GM19193 (cell line): ENCODE measurements at regions not wholly inside any gene's neighbourhood (a gene's known extent, or its start where the extent isn't known, plus 50 kb on each side); places are given as distances from the start of the nearest gene placed in this dataset.

ENCODE experiments used
- POLR2A ChIP-seq: IDR thresholded peaks from 4 replicates; pipeline ENCODE4 v1.6.1; 2011; ENCODE audit not compliant: insufficient read depth, insufficient read length; ENCODE audit errors: extremely low read depth

- no peak for TF ChIP-seq POLR2A
Observed at GRCh38 chr19:28045621-28046020, 1167.3 kb downstream of the UQCRFS1 start.

DNA sequence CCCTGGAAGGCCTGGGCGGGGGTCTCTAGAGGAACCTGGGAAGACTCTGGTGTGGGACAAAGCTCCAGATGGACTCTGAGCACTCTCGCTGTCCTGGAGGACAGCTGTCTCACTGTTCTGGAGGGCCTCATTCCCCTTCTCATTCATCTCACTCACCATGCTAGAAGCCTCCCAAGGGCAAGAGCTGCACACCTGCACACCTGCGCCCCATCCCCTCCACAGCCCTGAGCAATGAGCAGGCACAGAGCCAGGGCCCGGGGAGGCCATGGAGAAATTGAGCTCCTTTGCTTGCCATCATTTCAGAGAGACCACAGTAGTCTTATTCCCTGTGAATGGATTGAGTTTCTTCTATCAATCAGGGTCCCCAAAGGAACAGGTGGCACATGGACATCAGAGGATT, 1168.5 kb downstream of the UQCRFS1 start:
- TF ChIP-seq POLR2A = no peak

DNA sequence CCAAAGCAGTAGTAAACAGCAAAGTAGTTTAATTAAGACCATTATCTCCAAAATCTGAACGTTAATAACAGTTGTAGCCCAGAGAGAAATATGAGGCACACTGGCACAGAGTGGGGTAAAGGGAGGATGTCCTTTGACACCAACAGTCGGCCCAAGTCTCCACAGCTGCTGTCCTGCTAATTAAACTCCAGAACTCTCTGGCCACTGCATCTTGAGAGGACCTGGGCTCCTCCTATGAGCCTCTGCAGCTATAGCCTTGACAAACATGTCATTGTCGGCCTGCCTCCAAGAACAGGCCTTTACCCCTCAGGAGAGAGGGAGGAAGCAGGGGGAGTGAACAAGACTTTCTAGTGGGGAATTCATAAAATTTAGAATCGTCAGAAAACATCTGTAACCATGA, 1170.4 kb downstream of the UQCRFS1 start:
- TF ChIP-seq POLR2A = no peak

- TF ChIP-seq POLR2A = no peak
Observed at GRCh38 chr19:28039677-28040381, 1173.1 kb downstream of the UQCRFS1 start.

DNA sequence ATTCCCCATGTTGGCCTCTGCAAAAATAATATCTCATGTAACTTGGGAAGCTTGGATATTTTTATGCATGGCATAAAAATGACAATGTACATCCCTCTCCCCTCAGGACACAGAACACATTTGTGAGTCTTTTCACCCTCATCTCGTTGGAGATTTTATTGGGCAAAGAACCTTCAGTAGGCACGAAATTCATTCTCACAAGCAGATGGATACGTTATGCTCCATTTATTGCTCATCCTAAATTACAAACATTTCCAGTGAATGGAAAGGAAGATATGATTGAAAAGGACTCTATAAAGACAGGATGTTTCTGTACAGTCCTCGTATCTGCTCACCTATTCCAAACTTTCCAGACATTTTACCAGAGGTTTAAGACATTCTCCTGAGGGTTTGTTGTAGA, 1175.8 kb downstream of the UQCRFS1 start:
- TF ChIP-seq POLR2A = no peak

DNA sequence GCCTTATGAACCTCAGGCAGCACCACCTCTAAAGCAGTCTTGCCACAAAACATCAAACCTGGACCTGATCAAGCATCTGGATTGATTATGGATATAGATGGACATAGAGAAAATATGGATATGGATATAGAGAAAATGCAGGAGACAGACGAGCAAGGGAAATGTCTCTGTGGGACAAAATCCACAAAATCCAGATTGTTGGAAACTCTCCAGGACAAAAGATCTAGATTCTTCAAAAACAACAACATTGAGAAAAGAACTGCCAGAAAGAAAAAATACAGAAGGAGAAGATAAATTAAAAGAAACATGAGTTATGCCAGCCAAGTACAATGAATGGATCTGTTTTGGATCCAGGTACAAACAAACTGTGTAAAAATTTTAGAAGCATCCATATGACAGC, 1176.5 kb downstream of the UQCRFS1 start:
- no peak for TF ChIP-seq POLR2A

DNA sequence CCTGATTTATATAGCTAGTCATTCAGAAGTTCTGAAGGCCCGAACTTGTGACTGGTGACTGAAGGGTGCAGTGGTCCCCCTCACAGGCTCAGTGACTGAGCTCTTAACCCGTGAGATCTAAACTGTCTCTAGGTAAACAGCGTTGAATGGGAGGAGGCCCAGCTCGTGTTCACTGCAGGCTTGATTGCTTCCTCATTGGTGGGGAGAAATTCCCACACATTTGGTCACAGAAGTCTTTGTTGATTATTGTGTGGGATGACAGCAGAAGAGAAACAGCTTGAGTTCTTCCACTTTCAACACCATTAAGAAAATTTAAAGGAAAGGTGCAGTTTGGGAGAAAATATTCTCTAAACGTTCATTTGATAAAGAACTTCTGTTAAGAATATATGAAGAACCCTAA, 1178.0 kb downstream of the UQCRFS1 start:
- no peak for TF ChIP-seq POLR2A

DNA sequence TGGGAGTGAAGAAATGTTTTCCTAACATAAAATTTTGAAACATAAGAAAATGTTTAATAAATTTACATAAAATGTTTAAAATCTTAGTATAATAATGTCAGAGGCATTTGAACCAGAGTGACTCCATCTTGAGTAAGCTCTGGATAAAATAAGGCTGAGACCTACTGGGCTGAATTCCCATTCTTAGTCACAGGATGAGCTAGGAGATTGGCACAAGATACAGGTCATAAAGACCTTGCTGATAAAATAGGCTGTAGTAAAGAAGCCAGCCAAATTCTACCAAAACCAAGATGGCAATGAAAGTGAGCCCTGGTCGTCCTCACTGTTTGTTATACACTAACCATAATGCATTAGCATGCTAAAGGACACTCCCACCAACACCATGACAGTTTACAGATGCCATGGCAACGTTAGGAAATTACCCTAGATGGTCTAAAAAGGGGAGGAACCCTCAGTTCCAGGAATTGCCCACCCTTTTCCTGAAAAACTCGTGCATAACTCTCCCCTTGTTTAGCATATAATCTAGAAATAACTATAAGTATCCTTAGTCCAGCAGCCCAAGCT, 1184.0 kb downstream of the UQCRFS1 start:
- TF ChIP-seq POLR2A = no peak

- no peak for TF ChIP-seq POLR2A
Observed at GRCh38 chr19:28027116-28027515, 1185.8 kb downstream of the UQCRFS1 start.

GRCh38 chr19:28026636-28027035, 1186.3 kb downstream of the UQCRFS1 start:
- no peak for TF ChIP-seq POLR2A

DNA sequence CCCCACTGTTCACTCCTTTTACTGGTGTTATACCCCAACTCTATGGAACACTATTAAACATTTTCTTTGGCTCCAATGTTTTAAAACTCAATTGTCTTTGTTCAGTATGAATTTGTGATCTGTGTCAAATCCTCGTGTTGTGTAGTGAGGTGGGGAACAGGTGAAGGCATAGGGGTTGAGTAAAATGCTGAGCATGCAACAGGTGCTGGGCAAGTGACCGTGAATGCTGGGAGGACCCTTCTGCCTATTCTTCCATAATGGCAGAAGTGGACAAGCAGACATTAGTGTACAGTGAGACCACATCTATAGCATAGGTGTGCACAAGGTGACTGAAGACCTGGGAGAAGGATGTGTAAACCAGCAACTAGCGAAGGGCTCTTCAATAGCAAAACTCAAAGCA, 1188.0 kb downstream of the UQCRFS1 start:
- no peak for TF ChIP-seq POLR2A

GRCh38 chr19:28023064-28023463, 1189.9 kb downstream of the UQCRFS1 start:
- TF ChIP-seq POLR2A = no peak

- no peak for TF ChIP-seq POLR2A
Observed at GRCh38 chr19:28022506-28022905, 1190.4 kb downstream of the UQCRFS1 start.

DNA sequence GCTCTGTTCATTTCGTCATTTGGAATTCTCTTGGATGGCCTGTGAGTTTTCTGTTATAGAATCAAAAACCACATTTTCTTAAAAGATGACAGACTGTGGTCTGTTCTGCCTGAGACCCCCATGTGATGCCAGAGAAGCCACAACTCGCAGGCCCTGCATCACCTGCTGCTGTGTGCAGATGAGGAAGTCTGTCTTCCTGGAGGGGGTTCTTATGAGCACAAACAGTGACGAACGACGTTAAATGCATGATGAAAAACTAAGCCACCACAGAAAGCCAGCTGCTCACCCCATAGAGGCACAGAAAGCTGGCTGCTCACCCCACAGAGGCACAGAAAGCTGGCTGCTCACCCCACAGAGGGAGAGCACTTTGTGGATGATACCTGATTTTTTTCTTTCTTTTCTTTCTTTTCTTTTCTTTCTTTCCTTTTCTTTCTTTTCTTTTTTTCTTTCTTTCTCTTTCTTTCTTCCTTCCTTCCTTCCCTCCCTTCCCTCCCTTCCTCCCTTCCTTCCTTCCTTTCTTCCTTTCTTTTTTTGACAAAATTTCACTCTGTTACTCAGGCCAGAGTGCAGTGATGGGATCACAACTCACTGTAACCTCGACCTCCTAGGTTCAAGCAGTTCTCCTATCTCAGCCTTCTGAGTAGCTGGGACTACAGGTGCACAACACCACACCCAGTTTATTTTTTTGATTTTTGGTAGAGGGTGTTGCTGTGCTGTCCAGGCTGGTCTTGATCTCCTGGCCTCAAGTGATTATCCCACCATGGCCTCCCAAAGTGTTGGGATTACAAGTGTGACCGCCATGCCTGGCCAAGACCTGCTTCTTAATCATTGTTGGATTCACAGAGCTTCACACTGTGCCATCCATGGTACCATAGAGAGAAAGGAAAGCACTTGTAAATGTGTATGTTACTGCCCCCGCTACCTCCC, 1191.4 kb downstream of the UQCRFS1 start:
- TF ChIP-seq POLR2A = no peak

- TF ChIP-seq POLR2A = no peak
Observed at GRCh38 chr19:28020619-28021258, 1192.2 kb downstream of the UQCRFS1 start.
